ENCODE measurements at regions not wholly inside any gene's neighbourhood (a gene's known extent, or its start where the extent isn't known, plus 50 kb on each side); places are given as distances from the start of the nearest gene placed in this dataset.

DNA sequence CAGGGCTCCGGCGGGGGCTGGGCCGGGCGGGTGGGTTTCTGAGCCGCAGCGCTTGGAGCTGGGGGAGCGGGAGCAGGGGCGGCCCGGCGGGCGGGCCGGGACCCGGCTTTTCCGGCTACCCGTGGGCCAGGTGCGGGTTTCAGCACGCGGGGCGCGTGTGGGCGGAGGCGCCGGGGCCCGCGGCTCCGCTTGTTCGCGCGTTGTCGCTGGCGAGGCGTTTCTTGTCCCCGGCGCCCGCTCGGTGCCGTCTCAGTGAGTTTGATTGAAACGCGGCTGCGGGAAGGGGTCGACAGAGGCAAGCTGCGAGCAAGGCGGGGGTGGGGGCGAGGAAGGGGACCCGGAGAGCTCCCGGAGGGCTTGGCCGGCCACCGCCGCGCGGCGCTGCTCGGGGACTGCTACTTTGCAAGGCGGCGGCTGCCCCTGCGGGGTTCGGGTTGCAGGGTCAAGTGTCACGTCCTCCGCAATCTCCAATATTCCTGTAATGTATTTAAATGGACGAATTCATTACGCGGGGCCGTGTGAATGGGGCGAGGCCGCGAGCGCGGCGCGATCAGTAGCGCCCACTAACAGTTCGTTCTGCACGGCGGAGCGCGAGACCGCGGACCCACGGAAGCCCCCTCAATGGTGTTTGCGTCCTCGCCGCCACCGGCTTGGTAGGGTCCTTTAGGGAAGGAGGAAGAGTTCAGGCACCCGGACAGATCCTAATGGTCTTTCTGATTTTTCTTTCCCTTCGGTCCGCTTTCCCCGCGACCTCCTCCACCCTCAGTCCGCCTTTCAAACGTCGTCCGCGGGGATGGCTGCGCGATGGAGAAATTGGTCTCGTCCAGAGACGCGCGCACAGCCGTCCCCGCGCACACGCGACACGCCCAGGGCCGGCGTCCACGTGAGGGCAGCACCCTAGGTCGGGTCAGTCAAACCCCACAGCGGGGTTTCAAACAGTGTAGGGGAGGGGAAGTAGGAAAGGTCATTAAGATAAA is 76.9 kb downstream of the INSIG1 start:
- TF ChIP-seq, protein P1, sequence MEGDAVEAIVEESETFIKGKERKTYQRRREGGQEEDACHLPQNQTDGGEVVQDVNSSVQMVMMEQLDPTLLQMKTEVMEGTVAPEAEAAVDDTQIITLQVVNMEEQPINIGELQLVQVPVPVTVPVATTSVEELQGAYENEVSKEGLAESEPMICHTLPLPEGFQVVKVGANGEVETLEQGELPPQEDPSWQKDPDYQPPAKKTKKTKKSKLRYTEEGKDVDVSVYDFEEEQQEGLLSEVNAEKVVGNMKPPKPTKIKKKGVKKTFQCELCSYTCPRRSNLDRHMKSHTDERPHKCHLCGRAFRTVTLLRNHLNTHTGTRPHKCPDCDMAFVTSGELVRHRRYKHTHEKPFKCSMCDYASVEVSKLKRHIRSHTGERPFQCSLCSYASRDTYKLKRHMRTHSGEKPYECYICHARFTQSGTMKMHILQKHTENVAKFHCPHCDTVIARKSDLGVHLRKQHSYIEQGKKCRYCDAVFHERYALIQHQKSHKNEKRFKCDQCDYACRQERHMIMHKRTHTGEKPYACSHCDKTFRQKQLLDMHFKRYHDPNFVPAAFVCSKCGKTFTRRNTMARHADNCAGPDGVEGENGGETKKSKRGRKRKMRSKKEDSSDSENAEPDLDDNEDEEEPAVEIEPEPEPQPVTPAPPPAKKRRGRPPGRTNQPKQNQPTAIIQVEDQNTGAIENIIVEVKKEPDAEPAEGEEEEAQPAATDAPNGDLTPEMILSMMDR (IDR thresholded peaks at IDR 0.05): no peak

DNA sequence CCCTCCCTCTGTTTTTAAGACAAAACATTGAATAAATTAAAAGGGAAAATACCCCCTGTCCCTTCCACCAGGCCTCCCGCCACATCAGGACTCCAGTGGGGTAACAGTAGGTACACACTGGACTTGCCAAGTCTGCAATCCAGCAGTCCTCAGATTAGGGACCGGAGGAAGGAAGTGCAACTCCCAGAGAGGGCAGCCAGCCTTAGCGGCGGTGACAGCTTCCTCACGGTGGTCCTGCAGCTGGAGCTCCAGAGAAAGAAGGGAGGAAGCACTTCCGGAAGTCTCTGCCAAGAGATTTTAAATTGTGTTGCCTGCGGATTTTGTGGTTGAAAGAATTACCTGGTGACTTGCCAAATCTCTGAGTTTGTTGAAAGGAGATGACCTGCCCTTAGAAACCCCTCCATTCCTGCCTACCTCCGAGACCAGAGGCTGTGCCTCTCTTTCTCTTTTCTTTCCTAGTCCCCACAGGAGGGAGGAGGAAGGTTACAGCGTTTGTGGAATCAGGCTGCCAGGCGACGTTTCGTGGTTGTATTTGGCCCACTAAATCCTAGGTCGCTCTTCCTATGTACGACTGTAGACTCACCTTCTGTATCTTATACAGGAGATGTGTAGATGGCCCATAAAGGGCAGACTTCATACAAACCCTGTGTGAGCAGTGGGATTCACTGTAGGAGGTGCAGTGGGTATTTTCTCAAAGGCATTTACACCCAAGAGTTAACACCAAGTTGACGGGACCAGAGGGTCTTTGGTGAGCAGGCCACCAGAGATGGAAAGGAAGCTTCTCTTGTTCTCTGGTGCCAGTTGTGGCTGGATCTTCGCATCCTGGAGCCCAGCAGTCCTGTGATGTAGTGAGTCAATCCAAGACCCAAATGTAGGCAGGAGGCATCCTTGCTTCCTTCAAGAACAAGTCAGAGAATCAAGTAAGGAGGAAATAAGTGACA is 77.9 kb downstream of the INSIG1 start:
- TF ChIP-seq, protein P1 (IDR thresholded peaks at IDR 0.05): no peak

DNA sequence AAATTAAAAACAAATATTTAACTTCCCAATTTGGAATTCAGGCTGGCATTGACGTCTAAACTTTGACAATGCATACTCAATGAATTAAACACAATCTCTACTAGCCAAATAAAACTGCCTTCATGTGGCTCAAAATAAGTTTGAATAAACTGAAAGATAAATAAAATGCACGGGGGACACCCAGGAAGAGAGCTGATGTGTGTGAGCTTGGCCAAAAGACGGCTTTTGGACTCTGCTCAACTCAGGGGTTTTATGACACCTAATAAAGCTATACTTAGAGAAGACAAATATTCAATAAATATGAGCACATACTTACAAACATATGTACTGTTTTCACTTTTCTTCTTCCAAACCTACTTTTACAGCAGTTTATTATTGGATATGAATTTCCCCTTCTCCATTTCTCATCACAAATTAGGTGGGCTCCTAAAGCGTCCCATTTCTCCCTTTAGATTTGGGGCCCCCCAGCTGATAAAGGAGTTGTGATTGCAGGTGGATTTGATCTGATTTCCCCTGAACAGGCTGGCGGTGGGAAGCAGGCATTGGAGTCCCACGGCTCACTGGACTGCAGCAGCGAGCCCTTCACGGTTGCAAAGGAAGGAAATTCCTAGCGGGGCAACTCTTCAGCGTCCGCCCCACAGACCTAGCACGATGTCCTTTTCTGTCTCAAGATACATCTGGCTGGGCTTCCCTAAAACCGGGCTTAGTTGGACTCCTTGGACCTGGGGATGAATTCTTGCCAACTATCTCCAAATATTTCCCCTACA is 79.6 kb downstream of the INSIG1 start:
- TF ChIP-seq, protein P1 (IDR thresholded peaks at IDR 0.05): no peak

DNA sequence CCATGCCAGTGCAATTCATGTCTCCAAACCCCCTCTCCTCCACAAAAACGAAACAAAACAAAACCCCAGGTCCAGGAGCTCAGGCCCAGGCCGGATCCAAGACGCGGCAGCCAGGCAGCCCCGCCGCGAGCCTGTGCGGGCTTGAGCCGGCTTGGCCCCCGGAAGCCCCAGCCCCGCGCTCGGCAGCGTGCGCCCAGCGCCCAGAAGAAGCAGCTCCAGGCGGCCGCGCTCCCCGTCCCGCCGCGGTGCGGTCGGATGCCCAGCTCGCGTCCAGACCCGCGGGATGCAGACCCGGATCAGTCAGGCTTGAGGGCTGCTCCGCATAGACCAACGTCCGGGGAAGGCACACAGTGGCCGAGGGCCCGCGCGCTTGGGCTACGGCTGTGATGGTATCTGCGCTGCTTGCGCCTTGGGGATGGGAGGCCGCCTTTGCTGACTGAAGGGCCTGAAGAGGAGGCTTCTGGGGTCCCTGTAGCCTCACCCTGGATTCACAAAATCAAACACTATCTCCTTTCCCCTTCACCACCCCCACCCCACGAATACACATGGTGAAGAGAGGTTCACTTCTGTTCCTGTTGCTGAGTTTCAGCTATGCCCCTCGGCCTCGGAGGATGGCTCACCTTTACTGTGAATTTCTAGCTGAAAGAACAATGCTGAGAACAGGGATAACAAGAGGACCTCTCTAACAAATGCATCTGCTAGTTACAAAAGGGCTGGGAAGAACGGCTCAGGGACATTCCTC is 79.9 kb upstream of the EN2 start:
- TF ChIP-seq, protein P1 (IDR thresholded peaks at IDR 0.05): no peak

DNA sequence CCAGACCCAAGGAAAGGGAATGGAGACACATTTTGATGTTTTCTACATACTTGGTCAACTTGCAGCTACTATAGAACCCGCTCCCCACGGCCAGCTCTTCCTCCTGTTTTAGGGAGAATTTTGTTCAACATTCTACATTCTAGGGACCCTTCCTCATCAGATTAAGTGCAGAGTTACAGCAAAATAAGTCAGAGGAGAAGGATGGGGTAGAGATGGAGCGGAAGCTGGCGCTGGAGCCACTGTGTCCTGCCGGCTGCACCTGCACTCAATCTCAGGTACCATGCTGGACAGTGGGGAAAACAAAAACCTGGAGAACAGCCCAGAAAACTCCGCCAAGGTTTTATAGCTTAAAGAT is 79.4 kb upstream of the EN2 start:
- TF ChIP-seq, protein P1 (IDR thresholded peaks at IDR 0.05): no peak

DNA sequence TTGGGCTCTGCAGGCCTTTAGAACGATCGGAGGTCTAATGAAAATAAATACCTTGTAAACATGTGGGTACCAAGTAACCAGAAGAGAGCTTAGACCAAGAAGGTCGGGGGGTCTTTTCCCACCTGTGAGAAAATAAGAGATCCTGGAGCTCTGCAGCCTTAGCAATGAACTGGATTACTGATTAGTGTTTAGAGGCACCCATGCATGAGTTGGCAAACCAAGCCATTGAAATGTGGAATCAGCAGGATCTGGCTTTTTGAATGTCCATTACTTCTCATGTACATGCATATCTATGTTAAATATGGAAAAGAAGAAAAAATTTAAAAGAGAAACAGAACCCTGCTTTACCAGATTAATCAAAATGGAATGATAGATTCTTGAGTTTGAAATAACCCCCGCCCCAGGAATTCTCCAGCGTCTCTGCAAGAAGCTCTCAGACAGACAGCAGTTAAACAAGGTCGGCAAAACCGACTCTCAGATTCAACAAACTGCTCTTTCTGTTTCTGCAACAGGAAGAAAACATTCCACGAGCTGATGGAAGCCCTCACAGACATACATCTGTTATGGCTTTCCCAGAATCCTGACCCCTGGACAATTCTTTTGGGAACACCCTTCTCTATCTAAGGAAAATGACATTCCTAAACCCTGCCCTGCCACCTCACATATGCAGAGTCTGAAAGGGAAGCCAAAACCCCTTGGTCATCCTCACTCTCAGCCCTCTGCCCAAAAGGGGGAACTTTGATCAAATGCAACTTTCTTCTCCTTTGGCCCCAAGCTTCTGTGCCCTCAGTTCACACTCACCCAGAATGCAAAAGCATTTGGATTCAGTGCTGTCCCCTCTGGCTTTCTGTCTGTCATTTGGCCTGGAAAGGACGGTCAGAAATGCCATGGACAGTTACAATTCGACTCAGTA is 78.7 kb upstream of the EN2 start:
- TF ChIP-seq, protein P1 (IDR thresholded peaks at IDR 0.05): no peak
